GM03348 (cell line): ENCODE measurements at regions not wholly inside any gene's neighbourhood (a gene's known extent, or its start where the extent isn't known, plus 50 kb on each side); places are given as distances from the start of the nearest gene placed in this dataset.
A peak's percentile ranks its signal among the peaks of the same experiment; 100 is the strongest.

Experiments
- DNase-seq: peaks from one replicate; pipeline ENCODE4 v3.0.0; 2012; ENCODE audit warnings: low spot score

GRCh38 chr6:27052731-27053082 is 194.8 kb upstream of the PRSS16 start:
- no peak for DNase-seq

- no peak for DNase-seq
Observed at GRCh38 chr6:27053738-27054137, 193.8 kb upstream of the PRSS16 start.

- no peak for DNase-seq
Observed at GRCh38 chr6:27056615-27057014, 190.9 kb upstream of the PRSS16 start.

- no peak for DNase-seq
Observed at GRCh38 chr6:27059621-27060425, 187.7 kb upstream of the PRSS16 start.

GRCh38 chr6:27061235-27061993 is 186.1 kb upstream of the PRSS16 start:
- DNase-seq, result no peak

- no peak for DNase-seq
Observed at GRCh38 chr6:27062755-27063154, 184.7 kb upstream of the PRSS16 start.

GRCh38 chr6:27065183-27065582 is 182.3 kb upstream of the PRSS16 start:
- DNase-seq, result no peak

GRCh38 chr6:27066381-27066780 is 181.1 kb upstream of the PRSS16 start:
- DNase-seq, result no peak

- no peak for DNase-seq
Observed at GRCh38 chr6:27066802-27067201, 180.7 kb upstream of the PRSS16 start.

GRCh38 chr6:27073441-27073840 is 174.1 kb upstream of the PRSS16 start:
- no peak for DNase-seq

GRCh38 chr6:27076116-27076515 is 171.4 kb upstream of the PRSS16 start:
- DNase-seq, result no peak

- DNase-seq, result peak; percentile 52
Observed at GRCh38 chr6:27078734-27079357, 168.7 kb upstream of the PRSS16 start.

- no peak for DNase-seq
Observed at GRCh38 chr6:27081188-27081587, 166.3 kb upstream of the PRSS16 start.

- DNase-seq, result no peak
Observed at GRCh38 chr6:27081931-27082330, 165.6 kb upstream of the PRSS16 start.

GRCh38 chr6:27088068-27088467 is 159.4 kb upstream of the PRSS16 start:
- DNase-seq, result no peak

- DNase-seq, result peak; percentile 75
Observed at GRCh38 chr6:27091661-27092315, 155.7 kb upstream of the PRSS16 start.

GRCh38 chr6:27092316-27092692 is 155.2 kb upstream of the PRSS16 start:
- no peak for DNase-seq

GRCh38 chr6:27095914-27096313 is 151.6 kb upstream of the PRSS16 start:
- no peak for DNase-seq

- peak; percentile 39 for DNase-seq
Observed at GRCh38 chr6:27096834-27097511, 150.5 kb upstream of the PRSS16 start.

GRCh38 chr6:27098956-27099355 is 148.5 kb upstream of the PRSS16 start:
- DNase-seq, result no peak

GRCh38 chr6:27100921-27101320 is 146.6 kb upstream of the PRSS16 start:
- no peak for DNase-seq

- DNase-seq, result no peak
Observed at GRCh38 chr6:27101824-27102223, 145.7 kb upstream of the PRSS16 start.
